GM23338 (cell line): ENCODE measurements at regions not wholly inside any gene's neighbourhood (a gene's known extent, or its start where the extent isn't known, plus 50 kb on each side); places are given as distances from the start of the nearest gene placed in this dataset.

Experiments
- ATAC-seq: fragments of 200-7000 bp; cut with Tn5 transposase; 3 replicates; pipeline ENCODE4 v1.9.1; 2020
- DNase-seq: peaks from one replicate; pipeline ENCODE4 v3.0.0-alpha.2; 2015; ENCODE audit warnings: low spot score
- H2AFZ ChIP-seq: fragments of 200-600 bp; sonication (generic); 2 replicates; pipeline ENCODE4 v1.8.0; 2016; ENCODE audit warnings: antibody characterized with exemption, mild to moderate bottlenecking, moderate library complexity
- H3F3A ChIP-seq: fragments of 200-600 bp; sonication (generic); replicated peaks from 2 replicates; pipeline ENCODE4 v1.8.0; 2017; ENCODE audit warnings: antibody characterized with exemption, mixed run types, low read depth
- H3K27ac ChIP-seq: fragments of 200-600 bp; sonication (generic); 2 replicates; pipeline ENCODE4 v1.6.1; 2016; ENCODE audit warnings: low read depth
- H3K27me3 ChIP-seq: fragments of 200-600 bp; sonication (generic); 2 replicates; pipeline ENCODE4 v1.8.0; 2016; ENCODE audit warnings: mild to moderate bottlenecking, mixed run types, moderate library complexity; ENCODE audit not compliant: insufficient read depth
- H3K36me3 ChIP-seq: fragments of 200-600 bp; sonication (generic); 2 replicates; pipeline ENCODE4 v1.8.0; 2016; ENCODE audit warnings: mild to moderate bottlenecking; ENCODE audit not compliant: insufficient read depth
- H3K4me1 ChIP-seq: fragments of 200-600 bp; sonication (generic); 2 replicates; pipeline ENCODE4 v1.8.0; 2016; ENCODE audit warnings: mild to moderate bottlenecking, moderate library complexity; ENCODE audit not compliant: insufficient read depth
- H3K4me2 ChIP-seq: fragments of 200-600 bp; sonication (generic); 2 replicates; pipeline ENCODE4 v1.7.1; 2017; ENCODE audit warnings: mixed run types
- H3K4me3 ChIP-seq: fragments of 200-600 bp; sonication (generic); 2 replicates; pipeline ENCODE4 v1.6.1; 2016; ENCODE audit warnings: mixed run types
- H3K79me2 ChIP-seq: fragments of 200-600 bp; sonication (generic); replicated peaks from 2 replicates; pipeline ENCODE4 v1.8.0; 2017; ENCODE audit warnings: mild to moderate bottlenecking; ENCODE audit not compliant: insufficient read depth
- H3K9me2 ChIP-seq: fragments of 200-600 bp; sonication (generic); 2 replicates; pipeline ENCODE4 v1.8.0; 2017; ENCODE audit not compliant: insufficient read depth
- H4K20me1 ChIP-seq: fragments of 200-600 bp; sonication (generic); replicated peaks from 2 replicates; pipeline ENCODE4 v1.8.0; 2017; ENCODE audit warnings: mild to moderate bottlenecking; ENCODE audit not compliant: insufficient read depth
- H3K27ac Mint-ChIP-seq: 2 replicates; pipeline ENCODE4 v1.8.0; 2020; ENCODE audit warnings: inconsistent platforms, mild to moderate bottlenecking, moderate library complexity, mixed read lengths
- H3K27me3 Mint-ChIP-seq: 3 replicates; pipeline ENCODE4 v1.8.0; 2022; ENCODE audit warnings: low read depth, mild to moderate bottlenecking, moderate library complexity, mixed read lengths, inconsistent platforms; ENCODE audit not compliant: insufficient read depth, poor library complexity
- H3K36me3 Mint-ChIP-seq: 3 replicates; pipeline ENCODE4 v1.8.0; 2021; ENCODE audit warnings: low read depth, mild to moderate bottlenecking, inconsistent platforms, moderate library complexity, mixed read lengths
- H3K4me1 Mint-ChIP-seq: 3 replicates; pipeline ENCODE4 v1.8.0; 2020; ENCODE audit warnings: mild to moderate bottlenecking, inconsistent platforms, mixed read lengths
- H3K4me3 Mint-ChIP-seq: 3 replicates; pipeline ENCODE4 v1.8.0; 2021; ENCODE audit warnings: moderate library complexity, mild to moderate bottlenecking, inconsistent platforms, mixed read lengths
- H3K9me3 Mint-ChIP-seq: 3 replicates; pipeline ENCODE4 v1.8.0; 2020; ENCODE audit warnings: moderate library complexity, mild to moderate bottlenecking, inconsistent platforms, mixed read lengths
- CREB1 ChIP-seq: fragments of 250-450 bp; sonication (Bioruptor Pico); IDR thresholded peaks from 2 replicates; pipeline ENCODE4 v1.5.0; 2020; ENCODE audit warnings: low read depth, mild to moderate bottlenecking, moderate library complexity
- CTCF ChIP-seq, 2 experiments: fragments of 200-600 bp in 1 of 2; sonication (generic) in 1 of 2; conservative IDR thresholded peaks; 2 replicates each; pipeline versions ENCODE4 v1.5.1 to v1.6.1; 2016 to 2017; ENCODE audit warnings: antibody characterized with exemption in 2 of 2, low read depth in 2 of 2, mild to moderate bottlenecking in 2 of 2, moderate library complexity in 1 of 2
- ETS1 ChIP-seq: IDR thresholded peaks from 2 replicates; pipeline ENCODE4 v1.6.1; 2016; ENCODE audit warnings: antibody characterized with exemption
- EZH2 ChIP-seq: fragments of 200-600 bp; sonication (generic); IDR thresholded peaks from one replicate; pipeline ENCODE4 v1.8.0; 2017; ENCODE audit warnings: antibody characterized with exemption, mild to moderate bottlenecking, low read depth; ENCODE audit not compliant: unreplicated experiment
- EZH2phosphoT487 ChIP-seq: fragments of 200-600 bp; sonication (generic); IDR thresholded peaks from one replicate; pipeline ENCODE4 v1.8.1; 2018; ENCODE audit warnings: antibody characterized with exemption; ENCODE audit not compliant: unreplicated experiment
- JUNB ChIP-seq: IDR thresholded peaks from one replicate; pipeline ENCODE4 v1.6.1; 2016; ENCODE audit warnings: antibody characterized with exemption; ENCODE audit not compliant: unreplicated experiment
- NANOG ChIP-seq: IDR thresholded peaks from 2 replicates; pipeline ENCODE4 v1.6.1; 2016; ENCODE audit warnings: antibody characterized with exemption, borderline replicate concordance
- POLR2AphosphoS5 ChIP-seq: IDR thresholded peaks from 2 replicates; pipeline ENCODE4 v1.6.1; 2016; ENCODE audit warnings: antibody characterized with exemption, low read depth
- REST ChIP-seq: IDR thresholded peaks from one replicate; pipeline ENCODE4 v1.6.1; 2018; ENCODE audit warnings: antibody characterized with exemption; ENCODE audit not compliant: unreplicated experiment
- STAT1 ChIP-seq: IDR thresholded peaks from one replicate; pipeline ENCODE4 v1.6.1; 2016; ENCODE audit warnings: antibody characterized with exemption; ENCODE audit not compliant: unreplicated experiment
- ZNF114 ChIP-seq: fragments of 250-450 bp; sonication (Bioruptor Pico); IDR thresholded peaks from 2 replicates; pipeline ENCODE4 v1.5.0; 2020; ENCODE audit warnings: mild to moderate bottlenecking, moderate library complexity
- ZNF331 ChIP-seq: fragments of 250-450 bp; sonication (Bioruptor Pico); IDR thresholded peaks from 2 replicates; pipeline ENCODE4 v1.5.0; 2020; ENCODE audit warnings: low read depth, mild to moderate bottlenecking, moderate library complexity
- ZNF462 ChIP-seq: fragments of 250-450 bp; sonication (Bioruptor Pico); IDR thresholded peaks from 2 replicates; pipeline ENCODE4 v1.5.0; 2020; ENCODE audit warnings: mild to moderate bottlenecking, moderate library complexity

DNA sequence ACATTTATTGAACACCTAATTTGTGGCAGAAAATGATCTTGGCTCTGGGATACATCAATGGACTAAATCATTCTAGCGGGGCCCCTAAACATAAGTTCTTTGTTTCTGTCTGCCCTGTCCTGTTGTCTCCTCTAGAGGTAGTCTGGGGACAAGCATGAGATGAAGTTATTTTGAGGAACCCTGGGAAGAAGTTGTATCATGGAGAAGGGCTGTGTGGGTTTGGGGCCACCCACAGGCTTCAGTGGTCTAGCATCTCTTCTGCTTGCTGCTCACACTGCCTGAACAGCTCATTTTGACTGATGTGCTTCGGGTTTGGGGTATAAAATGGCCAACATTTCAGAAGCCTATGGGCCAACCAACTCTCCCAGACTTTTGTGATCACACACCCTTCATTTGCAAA, 50.3 kb upstream of the OSBPL11 start:
- Mint-ChIP-seq H3K27ac (no peak overlapping the region), H3K27me3 (peaks cover 2% of the 10 kb centered on the region), H3K9me3 (peaks cover 4% of the 10 kb centered on the region), H3K36me3 (no peaks in the 10 kb centered on the region), H3K4me1 (peaks cover 5% of the 10 kb centered on the region; the same call in 2 of the 3 replicates), H3K4me3 (no peak overlapping the region)
- H3K79me2 ChIP-seq, result no peaks in the 10 kb centered on the region
- H3K4me2 ChIP-seq, result no peak overlapping the region
- no peaks in the 10 kb centered on the region for H3K4me1 ChIP-seq
- H3K27ac ChIP-seq, result no peak overlapping the region
- no peak overlapping the region for H2AFZ ChIP-seq
- no peak overlapping the region for H3K4me3 ChIP-seq
- no peaks in the 10 kb centered on the region for H3K9me2 ChIP-seq
- no peaks in the 10 kb centered on the region for H3K36me3 ChIP-seq
- H3K27me3 ChIP-seq, result no peaks in the 10 kb centered on the region
- no peak for DNase-seq
- TF ChIP-seq NANOG (no peak), ZNF462 (no peak), ZNF114 (no peak), CREB1 (CRISPR knock-in tag) (no peak), STAT1 (no peak), EZH2 (no peak), CTCF (conservative IDR thresholded peaks at IDR 0.05; ENCODE audit: low read depth in 2 of 2) (no peak), REST (no peak), JUNB (no peak), POLR2AphosphoS5 (no peak), ZNF331 (CRISPR knock-in tag) (no peak), EZH2phosphoT487 (no peak), ETS1 (no peak)
- ATAC-seq, result no peak
- H3F3A ChIP-seq, result no peaks in the 10 kb centered on the region
- no peaks in the 10 kb centered on the region for H4K20me1 ChIP-seq
